Large intestine (tissue), 3 donors: ENCODE measurements at regions not wholly inside any gene's neighbourhood (a gene's known extent, or its start where the extent isn't known, plus 50 kb on each side); places are given as distances from the start of the nearest gene placed in this dataset.

Experiments
- DNase-seq, 2 donors: peaks; one replicate each; pipeline versions ENCODE4 v3.0.0 to v3.0.0-alpha.2; 2013
- H3K27ac ChIP-seq: one replicate; pipeline ENCODE4 v1.5.1; 2013; ENCODE audit warnings: low read length
- H3K27me3 ChIP-seq: 2 replicates; pipeline ENCODE4 v1.6.1; 2013; ENCODE audit warnings: low read length; ENCODE audit not compliant: control insufficient read depth, insufficient read depth
- H3K36me3 ChIP-seq: 2 replicates; pipeline ENCODE4 v1.6.1; 2013; ENCODE audit warnings: low read length; ENCODE audit not compliant: control insufficient read depth, insufficient read depth
- H3K4me1 ChIP-seq: one replicate; pipeline ENCODE4 v1.6.1; 2013; ENCODE audit warnings: low read length; ENCODE audit not compliant: control insufficient read depth, insufficient read depth
- H3K4me3 ChIP-seq: one replicate; pipeline ENCODE4 v1.5.1; 2013; ENCODE audit warnings: low read length
- H3K9me3 ChIP-seq: one replicate; pipeline ENCODE4 v1.6.1; 2013; ENCODE audit warnings: mild to moderate bottlenecking, low read depth, low read length, moderate library complexity; ENCODE audit not compliant: control insufficient read depth
- WGBS: methylation state at CpG from one replicate; pipeline ENCODE4 v1.1.5; 2013; ENCODE audit warnings: low lambda C conversion rate; ENCODE audit not compliant: insufficient coverage; 5-methylcytosine and 5-hydroxymethylcytosine counted together

GRCh38 chr2:5539282-5540165 lies 152.7 kb upstream of the SOX11 start:
- no peaks in the 10 kb centered on the region for H3K27me3 ChIP-seq
- H3K4me3 ChIP-seq, result peak overlapping the region; percentile 47
- 17% methylated on average over 1 of the region's 18 CpGs for WGBS
- H3K36me3 ChIP-seq, result no peaks in the 10 kb centered on the region
- peak; percentile 42 to 62 for DNase-seq
- peak overlapping the region; percentile 54 for H3K27ac ChIP-seq
- peaks cover 9% of the 10 kb centered on the region for H3K9me3 ChIP-seq
- peaks cover 10% of the 10 kb centered on the region for H3K4me1 ChIP-seq

- no peaks in the 10 kb centered on the region for H3K36me3 ChIP-seq
- peak overlapping the region; percentile 47 for H3K4me3 ChIP-seq
- no peak for DNase-seq
- no peak overlapping the region for H3K27ac ChIP-seq
- WGBS, result 75% methylated on average over 2 of the region's 5 CpGs
- H3K27me3 ChIP-seq, result no peaks in the 10 kb centered on the region
- H3K4me1 ChIP-seq, result peaks cover 10% of the 10 kb centered on the region
- peaks cover 18% of the 10 kb centered on the region for H3K9me3 ChIP-seq
Observed at GRCh38 chr2:5540856-5541255, 151.3 kb upstream of the SOX11 start.

GRCh38 chr2:5544205-5544786 lies 147.9 kb upstream of the SOX11 start:
- H3K4me3 ChIP-seq, result no peak overlapping the region
- peaks cover 18% of the 10 kb centered on the region for H3K9me3 ChIP-seq
- no peaks in the 10 kb centered on the region for H3K36me3 ChIP-seq
- no peak for DNase-seq
- peaks cover 9% of the 10 kb centered on the region for H3K4me1 ChIP-seq
- no peak overlapping the region for H3K27ac ChIP-seq
- H3K27me3 ChIP-seq, result no peaks in the 10 kb centered on the region
- no CpG with 5 or more reads among the region's 5 CpGs for WGBS

GRCh38 chr2:5546181-5546580 lies 146.0 kb upstream of the SOX11 start:
- no CpG with 5 or more reads among the region's 1 CpG for WGBS
- H3K27me3 ChIP-seq, result no peaks in the 10 kb centered on the region
- no peak for DNase-seq
- no peaks in the 10 kb centered on the region for H3K36me3 ChIP-seq
- peaks cover 4% of the 10 kb centered on the region for H3K4me1 ChIP-seq
- H3K9me3 ChIP-seq, result peaks cover 18% of the 10 kb centered on the region
- no peak overlapping the region for H3K4me3 ChIP-seq
- no peak overlapping the region for H3K27ac ChIP-seq

- Histone ChIP-seq H3K4me3 (no peak overlapping the region), H3K9me3 (peaks cover 13% of the 10 kb centered on the region), H3K36me3 (no peaks in the 10 kb centered on the region), H3K27me3 (no peaks in the 10 kb centered on the region), H3K4me1 (peaks cover 4% of the 10 kb centered on the region), H3K27ac (no peak overlapping the region)
- 20% methylated on average over 1 of the region's 5 CpGs for WGBS
- DNase-seq, result peak in 1 of 2 donors; percentile 14
Observed at GRCh38 chr2:5548991-5549715, 143.0 kb upstream of the SOX11 start.

GRCh38 chr2:5549771-5550170 lies 142.4 kb upstream of the SOX11 start:
- 33% methylated on average over 1 of the region's 2 CpGs for WGBS
- DNase-seq, result no peak
- Histone ChIP-seq H3K27me3 (no peaks in the 10 kb centered on the region), H3K36me3 (no peaks in the 10 kb centered on the region), H3K4me1 (peaks cover 4% of the 10 kb centered on the region), H3K4me3 (no peak overlapping the region), H3K9me3 (peaks cover 7% of the 10 kb centered on the region), H3K27ac (no peak overlapping the region)

- no peaks in the 10 kb centered on the region for H3K27me3 ChIP-seq
- H3K27ac ChIP-seq, result no peak overlapping the region
- WGBS, result 100% methylated on average over 1 of the region's 11 CpGs
- no peaks in the 10 kb centered on the region for H3K36me3 ChIP-seq
- H3K4me1 ChIP-seq, result no peaks in the 10 kb centered on the region
- DNase-seq, result no peak
- no peak overlapping the region for H3K4me3 ChIP-seq
- H3K9me3 ChIP-seq, result no peaks in the 10 kb centered on the region
Observed at GRCh38 chr2:5555636-5556035, 136.5 kb upstream of the SOX11 start.

- Histone ChIP-seq H3K4me3 (no peak overlapping the region), H3K36me3 (no peaks in the 10 kb centered on the region), H3K27ac (no peak overlapping the region), H3K27me3 (no peaks in the 10 kb centered on the region), H3K9me3 (no peaks in the 10 kb centered on the region), H3K4me1 (no peaks in the 10 kb centered on the region)
- WGBS, result no CpG with 5 or more reads among the region's 8 CpGs
- no peak for DNase-seq
Observed at GRCh38 chr2:5561006-5561405, 131.2 kb upstream of the SOX11 start.

- Histone ChIP-seq H3K4me3 (no peak overlapping the region), H3K9me3 (no peaks in the 10 kb centered on the region), H3K27me3 (no peaks in the 10 kb centered on the region), H3K27ac (no peak overlapping the region), H3K36me3 (no peaks in the 10 kb centered on the region), H3K4me1 (no peaks in the 10 kb centered on the region)
- DNase-seq, result no peak
- no CpG with 5 or more reads among the region's 13 CpGs for WGBS
Observed at GRCh38 chr2:5562426-5562825, 129.8 kb upstream of the SOX11 start.

GRCh38 chr2:5562865-5563264 lies 129.3 kb upstream of the SOX11 start:
- 100% methylated on average over 2 of the region's 3 CpGs for WGBS
- no peak overlapping the region for H3K4me3 ChIP-seq
- DNase-seq, result no peak
- no peaks in the 10 kb centered on the region for H3K36me3 ChIP-seq
- no peaks in the 10 kb centered on the region for H3K27me3 ChIP-seq
- H3K4me1 ChIP-seq, result no peaks in the 10 kb centered on the region
- no peaks in the 10 kb centered on the region for H3K9me3 ChIP-seq
- no peak overlapping the region for H3K27ac ChIP-seq
